Urothelium cell line (cell line): ENCODE measurements at regions not wholly inside any gene's neighbourhood (a gene's known extent, or its start where the extent isn't known, plus 50 kb on each side); places are given as distances from the start of the nearest gene placed in this dataset.
"Not testable (repeated sequence)": the region's sequence is repeated elsewhere in the genome, so short reads cannot be mapped to it uniquely, and the experiment has no call there.

ENCODE experiments used
- DNase-seq: peaks from one replicate; pipeline ENCODE4 v3.0.0; 2011; ENCODE audit warnings: low spot score, mixed read lengths
- FAIRE-seq: peaks from 2 replicates; lab custom pipeline; 2011; peaks lifted over from hg19 to GRCh38; lab: Jason Lieb, UNC

GRCh38 chr16:63776034-63776433, 1345.8 kb downstream of the CDH11 start:
- no peak for DNase-seq
- FAIRE-seq: no peak

- no peak for DNase-seq
- no peak for FAIRE-seq
Observed at GRCh38 chr16:63774302-63774701, 1347.6 kb downstream of the CDH11 start.

- no peak for FAIRE-seq
Observed at GRCh38 chr16:63769211-63769610, 1352.7 kb downstream of the CDH11 start.

GRCh38 chr16:63760246-63760645, 1361.6 kb downstream of the CDH11 start:
- FAIRE-seq, DNase-seq: not testable (repeated sequence)

More at GRCh38 chr16:63769211-63769610, 1352.7 kb downstream of the CDH11 start:
- no peak for DNase-seq

- DNase-seq: no peak
Observed at GRCh38 chr16:63752347-63752746, 1369.5 kb downstream of the CDH11 start.

GRCh38 chr16:63749276-63749675, 1372.6 kb downstream of the CDH11 start:
- no peak for DNase-seq
- FAIRE-seq: no peak

More at GRCh38 chr16:63752347-63752746, 1369.5 kb downstream of the CDH11 start:
- no peak for FAIRE-seq

GRCh38 chr16:63745456-63745855, 1376.4 kb downstream of the CDH11 start:
- no peak for DNase-seq
- no peak for FAIRE-seq

- DNase-seq: no peak
- no peak for FAIRE-seq
Observed at GRCh38 chr16:63744077-63744874, 1377.6 kb downstream of the CDH11 start.

GRCh38 chr16:63742150-63742549, 1379.7 kb downstream of the CDH11 start:
- no peak for FAIRE-seq
- DNase-seq: no peak

GRCh38 chr16:63737633-63738032, 1384.2 kb downstream of the CDH11 start:
- FAIRE-seq (no peak), DNase-seq (no peak)

- no peak for FAIRE-seq
- no peak for DNase-seq
Observed at GRCh38 chr16:63735456-63735855, 1386.4 kb downstream of the CDH11 start.

GRCh38 chr16:63720848-63721247, 1401.0 kb downstream of the CDH11 start:
- DNase-seq (no peak), FAIRE-seq (no peak)

GRCh38 chr16:63719926-63720325, 1401.9 kb downstream of the CDH11 start:
- DNase-seq: no peak
- FAIRE-seq: no peak

GRCh38 chr16:63717806-63718205, 1404.1 kb downstream of the CDH11 start:
- FAIRE-seq: no peak
- no peak for DNase-seq

GRCh38 chr16:63714876-63715275, 1407.0 kb downstream of the CDH11 start:
- FAIRE-seq (no peak), DNase-seq (no peak)

- FAIRE-seq: no peak
- no peak for DNase-seq
Observed at GRCh38 chr16:63712725-63713124, 1409.1 kb downstream of the CDH11 start.

GRCh38 chr16:63703612-63704011, 1418.3 kb downstream of the CDH11 start:
- DNase-seq: no peak
- no peak for FAIRE-seq

- DNase-seq: no peak
- FAIRE-seq: no peak
Observed at GRCh38 chr16:63702981-63703590, 1418.8 kb downstream of the CDH11 start.

- DNase-seq: no peak
- FAIRE-seq: no peak
Observed at GRCh38 chr16:63697736-63698135, 1424.1 kb downstream of the CDH11 start.

- DNase-seq: no peak
- FAIRE-seq: no peak
Observed at GRCh38 chr16:63695347-63695746, 1426.5 kb downstream of the CDH11 start.

GRCh38 chr16:63690961-63691360, 1430.9 kb downstream of the CDH11 start:
- DNase-seq (no peak), FAIRE-seq (no peak)

- DNase-seq (no peak), FAIRE-seq (no peak)
Observed at GRCh38 chr16:63690267-63690666, 1431.6 kb downstream of the CDH11 start.
